ENCODE measurements at regions not wholly inside any gene's neighbourhood (a gene's known extent, or its start where the extent isn't known, plus 50 kb on each side); places are given as distances from the start of the nearest gene placed in this dataset.

GRCh38 chr3:144235489-144235888 is 263.9 kb downstream of the DIPK2A start:
- DNase-seq, result no peak

GRCh38 chr3:144237351-144237750 is 265.7 kb downstream of the DIPK2A start:
- DNase-seq, result no peak

DNA sequence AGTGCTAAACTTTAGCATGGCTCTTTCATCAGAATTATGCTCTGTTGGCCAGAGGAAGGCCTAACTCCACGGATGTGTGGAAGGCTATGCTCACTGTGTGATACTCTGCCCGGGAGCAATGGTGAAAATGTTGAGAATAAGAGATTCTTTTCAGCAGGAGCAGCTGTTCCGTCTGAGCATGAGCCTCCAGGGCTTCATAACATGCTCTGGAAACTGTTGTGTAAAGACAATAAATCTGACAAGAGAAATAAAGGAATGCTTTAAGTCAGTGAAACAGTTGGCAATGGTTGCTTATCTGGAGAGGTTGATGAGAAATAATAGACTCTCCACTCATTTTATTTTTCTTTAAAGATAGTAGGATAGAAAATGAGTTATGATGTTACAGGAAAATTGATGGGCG is 269.8 kb downstream of the DIPK2A start:
- no peak for DNase-seq

DNA sequence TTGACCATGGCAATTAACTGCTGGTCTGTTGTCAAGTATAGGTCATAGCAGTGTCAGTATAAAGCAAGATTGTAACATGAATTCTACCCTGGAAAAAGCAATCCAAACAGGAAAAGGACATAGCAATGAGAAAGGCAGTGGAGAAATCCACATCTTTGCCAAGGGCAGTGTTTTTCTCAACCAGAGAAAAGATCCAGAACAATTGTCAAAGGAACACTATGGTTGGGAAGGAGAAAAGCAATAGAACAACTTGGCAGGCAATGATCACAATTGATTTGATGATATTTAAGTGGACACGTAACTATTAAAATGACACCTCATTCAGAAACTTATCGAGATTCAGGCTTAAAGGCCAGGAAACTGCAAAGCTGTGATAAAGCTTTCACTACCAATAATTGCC is 271.1 kb downstream of the DIPK2A start:
- DNase-seq, result no peak

DNA sequence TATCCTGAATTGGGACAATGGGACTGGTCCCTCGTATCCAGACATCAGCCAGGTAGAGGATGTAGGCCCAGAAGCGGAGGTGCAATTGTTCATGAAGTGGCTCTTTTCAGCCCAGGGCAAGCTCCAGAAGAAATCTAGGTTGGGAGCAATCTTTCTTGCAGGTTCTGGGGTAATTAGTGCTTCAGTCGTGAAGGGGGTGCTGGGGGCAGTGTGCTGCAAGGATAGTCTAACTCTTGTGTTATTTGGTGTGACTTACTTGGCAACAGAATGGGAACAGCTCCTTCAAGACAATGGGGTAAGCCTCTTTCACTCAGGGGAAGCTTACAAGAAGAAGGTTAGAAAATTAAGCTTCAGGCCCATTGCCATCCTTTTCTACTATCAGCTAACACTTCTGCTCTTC is 273.0 kb downstream of the DIPK2A start:
- no peak for DNase-seq

DNA sequence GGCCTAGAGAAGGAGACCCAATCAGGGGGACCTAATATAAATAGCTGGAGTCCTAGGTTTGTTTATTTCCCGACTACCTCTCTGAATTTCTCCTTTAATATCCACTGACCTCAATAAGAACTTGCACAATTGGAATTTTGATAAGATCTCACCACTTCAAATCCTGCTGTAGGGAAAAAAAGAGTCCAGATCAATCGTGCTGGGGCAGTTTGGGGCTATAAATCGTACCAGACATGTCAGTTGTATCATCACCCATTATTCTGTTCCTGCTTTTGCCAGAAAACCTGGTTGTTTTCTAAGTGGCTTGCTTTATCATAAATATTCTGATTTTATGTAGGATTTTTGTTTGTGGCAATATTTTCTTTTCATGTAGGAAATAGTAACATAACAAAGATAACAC is 281.3 kb downstream of the DIPK2A start:
- DNase-seq, result no peak

GRCh38 chr3:144257381-144257780 is 285.8 kb downstream of the DIPK2A start:
- DNase-seq, result no peak

DNA sequence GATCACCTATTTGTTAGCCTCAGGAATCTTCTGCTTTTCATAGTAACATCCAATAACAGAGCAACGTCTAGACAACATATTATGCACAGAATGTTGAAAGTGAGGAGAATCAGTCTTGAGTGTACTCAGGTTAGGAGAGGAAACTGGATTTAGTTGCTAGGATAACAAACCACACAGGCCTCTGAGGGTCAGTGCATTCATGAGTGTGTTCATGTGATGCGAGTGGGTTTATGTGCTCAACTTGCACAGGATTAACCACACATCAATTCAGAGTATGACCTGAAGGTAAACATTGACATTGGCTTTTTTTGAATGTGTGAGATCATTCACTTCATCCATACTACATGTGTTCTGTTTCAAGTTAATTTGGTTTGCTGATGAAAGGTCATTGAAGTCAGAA is 287.6 kb downstream of the DIPK2A start:
- DNase-seq, result no peak

DNA sequence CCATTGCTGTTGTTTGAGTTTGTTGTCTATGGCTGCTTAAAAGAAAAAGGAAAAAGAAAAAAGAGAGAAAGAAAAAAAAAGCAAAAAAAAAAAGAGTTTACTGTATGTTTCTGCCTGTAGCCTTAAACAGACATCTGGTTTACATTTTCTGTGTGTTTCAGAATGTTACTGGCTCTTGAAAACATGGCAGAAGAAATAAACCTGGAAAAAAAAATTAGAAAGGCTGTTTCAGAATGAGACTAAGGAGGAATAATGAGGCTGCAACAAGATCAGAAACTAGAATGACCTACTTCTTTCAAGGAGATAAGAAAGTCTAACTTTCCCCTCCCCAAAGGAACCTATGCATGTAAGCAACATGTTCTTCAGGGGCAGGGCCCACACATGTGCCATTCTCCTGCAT is 292.1 kb downstream of the DIPK2A start:
- no peak for DNase-seq

DNA sequence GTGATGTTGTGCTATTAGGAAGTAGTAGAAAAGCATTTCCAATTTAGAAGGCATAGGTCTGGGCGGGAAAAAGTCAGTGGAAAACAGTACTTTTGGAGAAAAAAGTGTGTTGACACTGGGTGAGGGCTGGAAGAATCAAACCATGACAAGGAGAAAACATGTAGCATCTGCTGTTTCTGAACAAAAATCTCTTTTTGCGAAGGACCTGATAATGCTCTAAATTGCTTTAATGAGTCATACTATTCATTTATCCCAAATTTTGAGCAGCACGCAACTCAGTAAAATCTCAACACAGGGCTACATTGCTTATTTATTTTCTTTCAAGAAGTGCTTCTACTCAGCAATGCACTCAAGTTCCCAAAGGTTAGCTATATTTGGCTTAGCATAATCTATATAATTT is 292.7 kb downstream of the DIPK2A start:
- DNase-seq, result no peak

- no peak for DNase-seq
These were observed 293.2 kb downstream of the DIPK2A start for GRCh38 chr3:144264794-144265193.

DNA sequence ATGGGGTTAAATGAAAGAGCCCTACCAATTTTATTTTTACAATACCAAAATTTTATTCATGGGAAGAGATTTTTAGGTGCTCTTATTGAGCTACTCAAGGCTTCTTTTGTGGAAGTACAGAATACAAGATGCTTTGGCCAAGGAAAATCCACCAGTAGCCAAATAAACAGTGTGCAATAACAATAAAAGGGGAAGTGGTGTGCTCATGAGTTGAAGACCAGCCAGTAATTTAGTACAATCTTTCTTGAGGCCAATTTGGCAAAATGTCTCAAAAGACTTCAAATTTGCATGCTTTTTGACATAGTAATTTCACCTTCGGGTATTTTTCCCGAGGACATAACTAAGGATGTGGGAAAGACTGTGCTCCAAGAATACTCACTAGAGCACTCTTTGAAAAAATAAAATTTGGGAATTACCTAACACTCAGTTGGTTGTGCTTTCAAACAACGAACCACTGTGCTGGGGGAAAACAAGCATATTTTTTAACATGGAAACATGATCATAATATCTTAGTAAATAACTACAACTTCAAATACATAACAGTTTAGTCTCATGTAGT is 294.0 kb downstream of the DIPK2A start:
- DNase-seq, result no peak

- DNase-seq, result no peak
These were observed 298.5 kb downstream of the DIPK2A start for GRCh38 chr3:144270100-144270499.

GRCh38 chr3:144272680-144273079 is 301.1 kb downstream of the DIPK2A start:
- no peak for DNase-seq

DNA sequence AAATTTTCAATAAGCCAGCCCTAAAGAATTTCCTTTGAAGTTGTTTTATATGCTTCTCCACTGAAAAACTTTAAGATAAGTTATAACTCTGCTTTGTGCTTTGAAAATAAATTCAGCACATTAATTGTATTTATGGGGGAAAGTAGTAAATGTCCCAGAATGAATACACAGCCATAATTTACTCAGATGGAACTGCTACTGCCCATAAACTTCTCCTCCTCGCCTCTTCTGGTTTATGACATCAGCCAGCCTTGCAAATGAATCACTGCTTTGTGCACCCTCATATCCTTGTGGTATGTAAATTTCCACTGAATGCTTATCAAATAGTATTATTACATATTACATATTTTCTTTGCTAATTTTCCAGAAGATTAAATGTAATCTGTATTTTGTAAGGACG is 302.0 kb downstream of the DIPK2A start:
- no peak for DNase-seq

DNA sequence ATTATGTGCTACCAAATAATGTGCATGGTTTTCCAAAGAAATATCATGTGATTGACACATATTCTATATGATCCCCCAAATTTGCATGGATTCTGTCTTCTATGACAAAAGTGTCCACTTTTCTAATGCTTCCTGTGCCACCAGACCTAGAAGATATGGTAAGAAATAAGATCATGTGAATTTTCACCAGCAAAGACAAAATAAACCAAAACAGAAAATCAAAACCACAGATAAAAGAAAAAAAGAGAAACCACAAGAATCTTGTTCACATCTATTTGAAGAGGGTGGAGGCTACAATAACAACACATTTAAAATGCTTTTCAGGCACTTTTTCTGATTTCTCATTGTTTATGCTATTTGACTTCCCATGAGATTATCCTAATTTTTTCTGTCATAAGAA is 303.4 kb downstream of the DIPK2A start:
- no peak for DNase-seq

GRCh38 chr3:144282313-144282712 is 310.7 kb downstream of the DIPK2A start:
- DNase-seq, result no peak

GRCh38 chr3:144286235-144286910 is 314.8 kb downstream of the DIPK2A start:
- no peak for DNase-seq

GRCh38 chr3:144287001-144287400 is 315.4 kb downstream of the DIPK2A start:
- no peak for DNase-seq

DNA sequence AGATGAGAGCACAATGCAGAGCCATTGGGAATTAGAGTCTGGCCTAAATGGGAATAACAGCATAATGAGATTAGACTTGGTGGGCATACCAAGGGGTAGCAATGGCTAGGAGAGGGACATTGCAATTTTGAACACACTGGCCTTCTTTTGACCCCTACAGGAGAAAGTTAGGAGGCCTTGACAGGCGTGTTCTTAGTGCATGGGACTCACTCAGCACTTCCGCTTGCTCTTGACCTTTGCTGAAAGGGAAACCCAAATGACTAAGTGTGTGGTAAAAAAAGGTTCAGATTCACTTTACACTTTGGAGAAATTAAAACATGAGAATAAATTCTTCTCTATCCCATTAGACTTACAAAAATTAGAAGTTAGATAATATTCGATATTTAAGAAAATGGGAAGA is 317.4 kb downstream of the DIPK2A start:
- DNase-seq, result no peak

DNA sequence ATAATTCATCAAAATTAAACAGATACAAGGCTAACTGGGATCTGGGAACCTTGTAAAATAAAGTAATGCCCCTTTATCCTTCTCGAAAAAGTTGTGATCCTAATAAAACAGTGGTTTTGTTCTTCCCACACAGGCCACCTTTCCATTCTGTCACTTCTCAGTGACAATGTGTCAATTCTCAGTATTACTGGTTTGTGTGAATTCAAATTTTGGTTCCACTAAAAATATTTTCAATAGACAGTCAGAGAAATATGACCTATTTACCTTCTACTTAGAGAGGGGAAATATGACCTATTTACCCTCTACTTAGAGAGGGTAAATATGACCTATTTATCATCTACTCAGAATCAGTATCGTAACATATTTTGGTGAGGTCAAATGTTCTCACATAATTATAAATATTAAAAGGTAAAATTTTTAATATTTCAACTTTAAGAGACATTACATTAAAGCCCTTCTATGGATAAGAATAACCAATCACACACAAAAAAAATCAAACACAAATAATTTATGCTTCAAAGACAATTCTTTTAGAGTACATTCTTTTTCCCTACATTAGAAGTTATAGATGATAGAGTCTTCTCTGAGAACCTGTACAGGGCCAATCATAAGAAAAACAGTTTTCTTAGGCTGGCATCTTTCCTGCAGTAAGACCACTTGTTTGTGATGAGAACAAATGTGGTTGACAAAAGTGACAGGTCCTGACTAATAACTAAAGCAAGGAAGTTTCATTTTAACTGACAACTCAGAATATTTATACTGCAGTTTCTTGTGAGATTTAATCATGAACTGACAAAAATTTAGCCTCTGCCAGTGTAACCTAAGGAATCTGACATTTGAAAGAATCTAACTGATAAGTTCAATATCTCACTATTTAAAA is 323.3 kb downstream of the DIPK2A start:
- no peak for DNase-seq

- no peak for DNase-seq
These were observed 324.0 kb downstream of the DIPK2A start for GRCh38 chr3:144295613-144296012.

GRCh38 chr3:144296808-144297207 is 325.2 kb downstream of the DIPK2A start:
- no peak for DNase-seq

DNA sequence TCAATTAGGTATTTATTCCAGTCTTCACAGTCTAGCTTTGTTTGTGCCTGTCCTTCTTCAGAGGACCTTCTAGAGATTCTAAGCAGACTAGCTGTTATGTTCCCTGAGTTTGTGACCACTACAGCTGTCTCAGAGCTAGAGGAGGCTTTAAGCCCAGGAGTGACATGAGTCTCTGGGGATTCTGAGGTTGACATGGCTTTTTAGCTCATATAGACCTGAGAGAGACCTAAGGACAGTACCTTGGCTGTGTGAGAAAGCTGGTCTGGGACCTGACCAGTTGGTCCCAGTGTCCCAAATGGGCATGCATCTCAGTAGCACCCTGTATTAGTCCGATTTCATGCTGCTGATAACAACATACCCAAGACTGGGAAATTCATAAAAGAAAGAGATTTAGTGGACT is 330.2 kb downstream of the DIPK2A start:
- no peak for DNase-seq

All from CD4-positive, alpha-beta T cell treated with Interleukin-15 for 1 hour (primary cell).